ENCODE measurements at regions not wholly inside any gene's neighbourhood (a gene's known extent, or its start where the extent isn't known, plus 50 kb on each side); places are given as distances from the start of the nearest gene placed in this dataset.
"Not testable (repeated sequence)": the region's sequence is repeated elsewhere in the genome, so short reads cannot be mapped to it uniquely, and the experiment has no call there.

GRCh38 chr2:187994464-187995331 is 297.0 kb upstream of the GULP1 start:
- DNase-seq (ENCODE audit: low spot score) = peak; percentile 48

DNA sequence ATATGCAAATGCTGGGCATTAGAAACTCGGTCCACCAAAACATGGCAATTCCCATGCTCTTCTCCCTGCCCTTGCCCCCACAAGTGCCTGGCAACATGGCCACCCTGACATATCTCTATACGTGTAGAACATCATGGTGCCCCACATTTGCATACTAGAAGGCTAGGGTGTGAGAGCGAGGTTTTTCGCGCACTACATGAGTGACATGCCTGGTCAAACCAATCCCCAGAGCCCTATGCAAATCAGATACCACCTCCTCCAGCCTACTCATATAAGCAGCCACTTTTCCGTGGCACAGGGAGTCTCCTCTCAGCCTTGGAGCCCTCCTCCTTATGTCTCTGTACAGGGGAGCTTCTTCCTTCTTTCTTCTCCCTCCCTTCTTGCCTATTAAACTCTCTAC is 296.1 kb upstream of the GULP1 start:
- DNase-seq (ENCODE audit: low spot score) = no peak

DNA sequence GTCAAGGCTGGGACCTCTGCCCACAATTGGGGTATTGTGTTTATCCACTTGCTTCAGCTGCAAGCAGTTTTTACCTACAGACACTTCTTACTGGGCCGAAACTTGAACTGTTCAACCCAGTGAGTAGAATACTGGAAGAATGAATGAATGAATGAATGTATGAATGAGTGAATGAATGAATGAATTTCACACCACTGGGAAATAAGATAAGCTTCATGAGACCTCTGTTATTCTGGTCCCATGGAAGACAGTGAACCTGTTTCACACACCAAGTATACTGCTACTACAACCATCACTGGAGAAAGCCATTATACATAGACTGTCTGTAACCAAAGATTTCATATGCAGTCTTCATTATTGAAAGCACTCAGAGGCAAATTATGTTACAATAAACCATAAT is 295.0 kb upstream of the GULP1 start:
- DNase-seq (ENCODE audit: low spot score) = no peak

GRCh38 chr2:188000189-188000588 is 291.5 kb upstream of the GULP1 start:
- DNase-seq (ENCODE audit: low spot score) = no peak

- DNase-seq (ENCODE audit: low spot score) = no peak
Measured at GRCh38 chr2:188003800-188004199, 287.9 kb upstream of the GULP1 start.

- no peak for DNase-seq (ENCODE audit: low spot score)
Measured at GRCh38 chr2:188013767-188014166, 277.9 kb upstream of the GULP1 start.

- no peak for DNase-seq (ENCODE audit: low spot score)
Measured at GRCh38 chr2:188016917-188017316, 274.8 kb upstream of the GULP1 start.

- DNase-seq (ENCODE audit: low spot score) = no peak
Measured at GRCh38 chr2:188022389-188022788, 269.3 kb upstream of the GULP1 start.

DNA sequence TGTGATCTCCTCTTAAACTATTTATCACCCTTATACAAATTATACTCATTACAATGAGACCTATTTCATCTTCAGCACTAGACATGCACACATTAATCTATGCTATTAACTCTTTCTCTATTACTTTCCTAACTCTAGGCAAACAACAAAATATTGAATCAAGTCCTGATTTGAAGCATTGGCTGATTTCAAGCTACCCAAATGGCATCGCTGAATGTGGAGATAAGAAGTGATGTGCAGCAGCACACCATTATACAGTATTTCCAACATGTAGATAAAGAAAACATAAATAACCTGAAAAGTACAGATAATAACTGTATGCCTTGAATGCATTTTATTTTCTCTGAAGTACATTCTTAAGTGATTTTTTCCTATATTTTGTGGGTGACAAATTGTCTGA is 268.6 kb upstream of the GULP1 start:
- DNase-seq (ENCODE audit: low spot score) = no peak

DNA sequence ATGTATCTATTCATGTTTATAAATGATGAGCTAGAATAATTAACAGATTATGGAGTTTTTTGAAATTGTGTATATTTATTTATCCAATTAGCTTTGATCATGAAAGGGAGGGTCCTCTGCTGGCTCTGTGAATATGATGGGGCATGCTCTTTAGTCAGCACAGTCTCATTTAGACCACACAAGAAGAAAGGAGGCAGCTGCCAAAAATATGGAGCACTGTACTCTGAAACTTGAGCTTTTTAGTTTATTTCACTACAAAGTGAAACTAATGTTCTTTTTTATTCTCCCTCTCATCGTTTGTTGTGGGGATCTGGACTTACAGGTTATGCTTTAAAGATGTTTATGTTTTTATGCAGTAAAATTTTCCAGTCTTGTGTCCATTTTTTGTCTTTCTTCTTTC is 266.9 kb upstream of the GULP1 start:
- no peak for DNase-seq (ENCODE audit: low spot score)

DNA sequence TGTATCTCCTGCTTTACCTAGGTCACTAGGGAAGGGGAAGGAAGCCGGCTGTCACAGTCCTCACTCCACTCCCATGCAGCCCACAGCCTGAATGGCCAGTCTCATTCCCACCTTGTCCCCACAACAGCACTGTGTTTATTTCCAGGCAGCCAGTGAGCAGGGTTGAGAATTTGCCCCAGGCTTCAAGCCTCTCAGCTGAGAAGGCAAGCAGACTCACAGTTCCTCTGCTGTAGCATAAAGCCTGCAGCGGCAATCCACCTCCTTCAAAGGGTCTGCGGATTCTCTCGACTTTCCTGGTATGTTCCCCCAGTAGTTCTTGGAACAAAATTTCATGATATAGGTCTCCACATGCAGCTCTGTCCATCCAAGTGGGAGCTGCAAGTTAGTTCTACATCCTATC is 262.9 kb upstream of the GULP1 start:
- DNase-seq (ENCODE audit: low spot score) = no peak

GRCh38 chr2:188032306-188032705 is 259.4 kb upstream of the GULP1 start:
- no peak for DNase-seq (ENCODE audit: low spot score)

- DNase-seq (ENCODE audit: low spot score) = no peak
Measured at GRCh38 chr2:188032786-188033185, 258.9 kb upstream of the GULP1 start.

GRCh38 chr2:188033240-188033639 is 258.4 kb upstream of the GULP1 start:
- not testable (repeated sequence) for DNase-seq (ENCODE audit: low spot score)

DNA sequence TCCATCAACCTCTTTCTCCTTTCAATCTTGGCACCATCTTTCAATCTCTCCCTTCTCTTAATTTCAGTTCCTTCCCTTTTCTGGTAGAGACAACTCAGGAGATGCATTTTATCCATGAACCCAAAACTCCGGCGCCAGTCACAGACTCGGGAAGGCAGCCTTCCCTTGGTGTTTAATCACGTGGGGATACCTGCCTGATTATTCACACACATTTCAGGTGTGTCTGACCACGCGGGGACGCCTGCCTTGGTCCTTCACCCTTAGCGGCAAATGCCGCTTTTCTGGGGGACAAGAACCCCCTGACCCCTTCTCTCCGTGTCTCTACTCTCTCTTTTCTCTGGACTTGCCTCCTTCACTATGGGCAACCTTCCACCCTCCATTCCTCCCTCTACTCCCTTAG is 257.6 kb upstream of the GULP1 start:
- not testable (repeated sequence) for DNase-seq (ENCODE audit: low spot score)

DNA sequence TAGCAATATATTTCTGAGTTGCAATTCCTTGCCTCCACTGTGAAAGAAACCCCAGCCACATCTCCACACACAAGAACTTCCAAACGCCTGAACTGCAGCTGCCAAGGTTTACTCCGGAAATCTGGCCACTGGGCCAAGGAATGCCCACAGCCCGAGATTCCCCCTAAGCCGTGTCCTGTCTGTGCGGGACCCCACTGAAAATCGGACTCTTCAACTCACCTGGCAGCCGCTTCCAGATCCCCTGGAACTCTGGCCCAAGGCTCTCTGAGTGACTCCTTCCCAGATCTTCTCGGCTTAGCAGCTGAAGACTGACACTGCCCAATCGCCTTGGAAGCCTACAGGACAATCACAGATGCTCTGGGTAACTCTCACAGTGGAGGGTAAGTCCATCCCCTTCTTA is 256.3 kb upstream of the GULP1 start:
- not testable (repeated sequence) for DNase-seq (ENCODE audit: low spot score)

GRCh38 chr2:188036786-188037185 is 254.9 kb upstream of the GULP1 start:
- DNase-seq (ENCODE audit: low spot score) = not testable (repeated sequence)

DNA sequence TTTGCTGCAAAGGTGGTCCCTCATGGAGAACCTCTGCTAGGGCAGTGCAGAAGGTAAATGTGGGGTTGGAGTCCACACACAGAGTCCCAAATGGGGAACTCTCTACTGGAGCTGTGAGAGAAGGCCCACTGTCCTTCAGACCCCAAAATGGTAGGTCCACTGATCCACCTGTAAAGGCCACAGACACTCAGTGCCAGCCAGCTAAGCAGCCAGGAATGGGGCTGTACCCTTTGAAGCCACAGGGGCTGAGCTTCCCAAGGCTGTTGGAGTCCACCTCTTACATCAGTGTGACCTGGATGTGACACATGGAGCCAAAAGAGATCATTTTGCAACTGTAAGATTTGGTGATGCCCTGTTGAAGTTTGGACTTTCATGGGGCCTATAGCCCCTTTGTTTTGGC is 252.4 kb upstream of the GULP1 start:
- DNase-seq (ENCODE audit: low spot score) = no peak

DNA sequence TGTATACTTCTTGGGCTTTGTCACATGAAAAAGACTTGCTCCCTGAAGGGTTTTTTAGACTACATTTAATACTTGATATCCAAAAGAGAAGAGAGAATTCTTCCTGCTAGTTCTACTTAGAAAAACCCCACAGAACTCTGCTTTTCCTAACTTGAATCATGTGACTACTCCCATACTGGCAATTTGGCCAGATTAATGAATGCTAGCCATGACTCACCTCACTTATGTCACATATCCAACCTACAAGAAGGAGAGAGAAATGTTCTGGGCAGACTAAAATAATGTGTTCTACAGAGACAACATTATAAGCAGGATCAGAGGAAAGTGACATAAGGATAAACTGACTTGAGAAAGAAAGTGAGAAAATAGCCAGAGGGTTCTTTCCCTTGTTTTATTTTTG is 249.3 kb upstream of the GULP1 start:
- no peak for DNase-seq (ENCODE audit: low spot score)

- no peak for DNase-seq (ENCODE audit: low spot score)
Measured at GRCh38 chr2:188045016-188045415, 246.7 kb upstream of the GULP1 start.

DNA sequence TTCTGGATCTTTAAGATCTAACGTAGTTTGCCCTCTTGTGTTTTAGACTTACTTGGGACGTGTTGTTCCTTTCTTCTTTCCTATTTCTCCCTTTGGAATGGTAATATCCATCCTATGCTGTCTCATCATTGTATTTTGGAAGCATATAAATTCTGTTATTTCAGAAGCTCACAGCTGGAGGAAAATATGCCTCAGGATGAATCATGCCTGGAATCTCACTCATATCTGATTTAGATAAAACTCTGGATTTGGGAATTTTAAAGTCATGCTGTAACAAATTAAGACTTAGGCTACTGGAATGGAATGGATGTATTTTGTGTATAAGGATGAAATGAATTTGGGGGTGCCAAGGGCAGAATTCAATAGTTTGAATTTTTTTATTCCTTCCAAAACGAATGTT is 245.2 kb upstream of the GULP1 start:
- no peak for DNase-seq (ENCODE audit: low spot score)

GRCh38 chr2:188047735-188048134 is 243.9 kb upstream of the GULP1 start:
- DNase-seq (ENCODE audit: low spot score) = no peak

DNA sequence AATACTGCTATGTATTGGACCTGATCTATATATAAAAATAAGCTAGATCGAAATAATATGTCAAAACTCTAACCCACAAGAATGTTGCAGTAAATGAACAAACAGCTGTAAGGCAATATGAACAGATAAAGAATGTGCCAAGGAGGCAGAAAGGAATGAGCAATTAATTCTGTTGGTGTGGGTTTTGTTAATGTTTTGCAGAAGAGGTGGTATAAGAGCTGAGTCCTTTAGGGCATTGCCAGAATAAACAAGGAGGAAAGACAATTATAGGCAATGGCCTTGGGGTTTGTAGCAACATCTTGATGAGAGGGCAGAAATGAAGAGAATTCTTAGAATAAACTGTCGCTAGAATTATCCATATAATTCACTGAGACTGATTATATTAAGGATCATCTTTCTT is 240.9 kb upstream of the GULP1 start:
- DNase-seq (ENCODE audit: low spot score) = no peak

DNA sequence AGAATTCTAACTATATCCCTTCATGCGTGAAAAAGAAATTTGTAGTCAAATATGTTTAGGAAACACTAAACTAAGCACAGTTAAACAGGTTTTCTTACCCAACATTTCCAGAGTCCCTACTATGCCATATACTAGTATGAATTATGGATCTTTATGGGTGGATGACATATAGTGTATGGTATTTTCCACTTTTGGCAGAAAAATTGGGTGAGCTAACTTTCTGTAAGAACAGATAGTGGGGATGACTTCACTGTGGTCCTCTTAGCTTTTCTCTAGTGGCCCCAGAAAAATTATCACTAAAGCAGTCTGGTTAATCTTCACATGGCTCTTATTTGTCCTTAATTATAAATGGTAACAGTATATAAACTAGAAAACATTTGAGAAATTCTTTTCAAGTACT is 240.0 kb upstream of the GULP1 start:
- DNase-seq (ENCODE audit: low spot score) = no peak

Data from Ammon's horn (tissue), 1 donor.